HEK293T (cell line): ENCODE measurements at regions not wholly inside any gene's neighbourhood (a gene's known extent, or its start where the extent isn't known, plus 50 kb on each side); places are given as distances from the start of the nearest gene placed in this dataset.

Experiments used
- CTCF ChIA-PET: fragments of 350-600 bp; formaldehyde crosslinking; extraction: SDS; loops from one replicate; lab custom pipeline; 2021; ENCODE audit warnings: antibody characterized with exemption, inconsistent platforms; lab: Yijun Ruan, JAX
- POLR2A ChIA-PET: fragments of 350-600 bp; formaldehyde crosslinking; extraction: SDS; loops from one replicate; lab custom pipeline; 2020; ENCODE audit warnings: antibody characterized with exemption, inconsistent platforms; lab: Yijun Ruan, JAX
- DNase-seq: peaks from one replicate; pipeline ENCODE4 v3.0.0; 2012; ENCODE audit warnings: mixed read lengths; ENCODE audit errors: extremely low spot score
- ARNT ChIP-seq: fragments of 450-650 bp; IDR thresholded peaks from 2 replicates; pipeline ENCODE4 v1.6.1; 2017; ENCODE audit warnings: mild to moderate bottlenecking
- BHLHE40 ChIP-seq: fragments of 450-650 bp; IDR thresholded peaks from 2 replicates; pipeline ENCODE4 v1.6.1; 2016; ENCODE audit warnings: mild to moderate bottlenecking, moderate library complexity, borderline replicate concordance
- CTBP1 ChIP-seq: fragments of 450-650 bp; IDR thresholded peaks from 2 replicates; pipeline ENCODE4 v1.6.1; 2016; ENCODE audit warnings: borderline replicate concordance
- ELF4 ChIP-seq: fragments of 450-650 bp; IDR thresholded peaks from 2 replicates; pipeline ENCODE4 v1.6.1; 2017; ENCODE audit warnings: antibody characterized with exemption
- FOXA1 ChIP-seq: fragments of 450-650 bp; IDR thresholded peaks from 2 replicates; pipeline ENCODE4 v1.6.1; 2016; ENCODE audit warnings: mild to moderate bottlenecking
- FOXK2 ChIP-seq: fragments of 450-650 bp; IDR thresholded peaks from 2 replicates; pipeline ENCODE4 v1.6.1; 2016; ENCODE audit warnings: mild to moderate bottlenecking
- FOXM1 ChIP-seq: fragments of 450-650 bp; IDR thresholded peaks from 2 replicates; pipeline ENCODE4 v1.6.1; 2017; ENCODE audit warnings: mild to moderate bottlenecking, borderline replicate concordance
- HDGF ChIP-seq: fragments of 450-650 bp; IDR thresholded peaks from 2 replicates; pipeline ENCODE4 v1.6.1; 2017; ENCODE audit warnings: antibody characterized with exemption, borderline replicate concordance
- L3MBTL2 ChIP-seq: fragments of 450-650 bp; conservative IDR thresholded peaks from 2 replicates; pipeline ENCODE4 v1.6.1; 2016; ENCODE audit warnings: mild to moderate bottlenecking
- LEF1 ChIP-seq: fragments of 450-650 bp; IDR thresholded peaks from 2 replicates; pipeline ENCODE4 v1.6.1; 2017; ENCODE audit warnings: mild to moderate bottlenecking, borderline replicate concordance
- NFRKB ChIP-seq: fragments of 450-650 bp; IDR thresholded peaks from 2 replicates; pipeline ENCODE4 v1.6.1; 2016; ENCODE audit warnings: mild to moderate bottlenecking, moderate library complexity
- PKNOX1 ChIP-seq: fragments of 450-650 bp; IDR thresholded peaks from 2 replicates; pipeline ENCODE4 v1.6.1; 2016
- SP1 ChIP-seq: fragments of 450-650 bp; IDR thresholded peaks from 2 replicates; pipeline ENCODE4 v1.6.1; 2017
- SUZ12 ChIP-seq: fragments of 450-650 bp; IDR thresholded peaks from 2 replicates; pipeline ENCODE4 v1.6.1; 2016; ENCODE audit warnings: mild to moderate bottlenecking
- TARDBP ChIP-seq: fragments of 450-650 bp; IDR thresholded peaks from 2 replicates; pipeline ENCODE4 v1.6.1; 2016
- ZNF384 ChIP-seq: fragments of 450-650 bp; IDR thresholded peaks from 2 replicates; pipeline ENCODE4 v1.6.1; 2016

GRCh38 chr20:39785252-39785917 is 823.2 kb downstream of the DHX35 start:
- no peak for DNase-seq
- POLR2A ChIA-PET: no interaction called here
- CTCF ChIA-PET: no interaction called here
- TF ChIP-seq LEF1 (no peak), FOXA1 (no peak), FOXK2 (no peak), SUZ12 (no peak), ZNF384 (no peak), NFRKB (no peak), CTBP1 (no peak)

DNA sequence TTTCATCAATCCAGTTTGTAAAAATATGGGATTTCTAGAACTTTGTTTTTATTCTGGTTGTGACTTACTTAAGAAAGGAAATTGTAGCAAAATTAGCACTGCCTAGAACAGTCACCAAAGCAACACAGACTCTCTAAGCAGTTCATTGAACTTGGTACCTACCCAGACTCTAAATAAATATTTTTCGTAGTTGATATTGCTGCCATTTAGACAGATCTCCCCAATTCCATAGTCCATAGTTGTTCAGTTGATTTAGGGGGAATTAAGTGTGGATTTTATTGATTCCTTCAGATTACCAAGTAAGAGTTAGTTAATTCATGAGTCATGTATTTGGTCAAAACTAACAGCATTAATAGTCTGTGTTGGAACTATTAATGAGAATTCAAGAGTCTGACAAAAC is 822.5 kb downstream of the DHX35 start:
- ChIA-PET POLR2A (no interaction called here), CTCF (no interaction called here)
- TF ChIP-seq FOXM1 (no peak), LEF1 (no peak), HDGF (no peak), ZNF384 (no peak), ELF4 (no peak), BHLHE40 (no peak)
- no peak for DNase-seq

GRCh38 chr20:39778847-39779604 is 816.9 kb downstream of the DHX35 start:
- ChIA-PET CTCF (no interaction called here), POLR2A (no interaction called here)
- TF ChIP-seq PKNOX1 (no peak), HDGF (no peak), TARDBP (no peak), L3MBTL2 (no peak), BHLHE40 (no peak), NFRKB (no peak), LEF1 (no peak), ARNT (no peak), ZNF384 (no peak), FOXA1 (no peak), SP1 (no peak), FOXM1 (no peak)
- DNase-seq: no peak

DNA sequence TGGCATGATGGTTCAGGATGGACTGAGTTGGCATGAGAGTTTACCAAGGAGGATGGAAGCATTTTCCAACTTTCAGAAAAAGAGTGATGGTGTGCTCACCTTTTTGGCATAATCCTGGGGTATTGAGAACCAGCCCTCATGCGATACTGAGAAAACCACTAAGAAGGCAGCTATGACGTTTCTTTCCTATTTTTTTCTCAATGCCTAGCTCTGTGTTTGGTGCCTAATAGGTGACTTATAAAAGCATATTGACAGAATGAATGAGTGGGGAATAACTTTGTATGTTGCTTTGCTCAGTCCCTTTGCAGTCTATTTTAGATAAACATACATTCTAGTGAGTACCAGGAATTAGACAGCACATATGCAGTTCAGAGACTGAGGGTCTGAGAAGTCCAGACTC is 816.3 kb downstream of the DHX35 start:
- ChIA-PET CTCF (no interaction called here), POLR2A (no interaction called here)
- TF ChIP-seq NFRKB: no peak
- TF ChIP-seq LEF1: no peak
- TF ChIP-seq ELF4: no peak
- TF ChIP-seq ZNF384: no peak
- TF ChIP-seq FOXK2: no peak
- TF ChIP-seq SUZ12: no peak
- no peak for TF ChIP-seq SP1
- no peak for TF ChIP-seq HDGF
- no peak for TF ChIP-seq L3MBTL2
- TF ChIP-seq CTBP1: no peak
- no peak for TF ChIP-seq FOXM1
- TF ChIP-seq BHLHE40: no peak
- no peak for TF ChIP-seq ARNT
- TF ChIP-seq TARDBP: no peak
- no peak for TF ChIP-seq FOXA1
- TF ChIP-seq PKNOX1: no peak
- no peak for DNase-seq

DNA sequence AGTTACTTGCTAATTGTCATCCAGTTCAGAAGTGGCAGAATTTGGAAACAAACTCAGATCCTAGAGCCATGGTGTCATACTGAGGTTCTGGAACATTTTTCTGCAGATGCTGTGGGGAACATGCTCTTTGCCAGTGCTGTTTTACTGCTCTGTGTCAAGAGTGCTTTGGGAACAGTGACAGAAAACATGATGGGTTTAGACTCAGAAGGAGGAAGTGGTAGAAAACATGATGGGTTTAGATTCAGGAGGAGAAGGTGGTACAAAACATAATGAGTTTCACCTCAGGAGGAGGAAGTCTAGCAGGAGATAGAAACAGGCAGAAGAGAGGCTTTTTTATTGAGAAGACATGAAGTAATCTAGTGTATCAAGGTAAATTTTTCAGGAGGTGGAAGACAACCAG is 815.5 kb downstream of the DHX35 start:
- ChIA-PET CTCF (no interaction called here), POLR2A (no interaction called here)
- no peak for DNase-seq

DNA sequence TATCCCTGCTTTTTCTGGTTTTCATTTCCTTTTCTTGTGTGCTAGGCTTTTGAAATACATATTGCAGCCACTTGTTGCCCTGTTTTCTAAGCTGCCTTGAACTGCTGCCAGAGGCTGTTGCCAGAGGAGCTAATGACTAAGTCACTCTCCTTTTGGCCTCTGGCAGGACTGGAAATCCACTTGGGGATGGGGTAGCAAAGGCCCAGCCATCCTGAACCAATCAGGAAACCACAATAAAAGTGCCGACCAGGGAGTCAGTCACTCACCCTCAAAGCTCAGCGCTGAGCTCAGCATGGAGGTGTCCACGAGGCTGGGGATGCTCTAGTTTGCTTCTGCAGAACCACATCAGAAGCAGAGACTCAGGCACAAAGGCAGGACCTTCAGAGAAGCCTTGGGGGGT is 813.0 kb downstream of the DHX35 start:
- POLR2A ChIA-PET: no interaction called here
- no peak for DNase-seq
- TF ChIP-seq FOXK2 (no peak), ARNT (no peak), FOXA1 (no peak), SUZ12 (no peak), ELF4 (no peak), BHLHE40 (no peak), SP1 (no peak), HDGF (no peak), ZNF384 (no peak), NFRKB (no peak)
- CTCF ChIA-PET: no interaction called here

More for the DNA sequence above, 815.5 kb downstream of the DHX35 start:
- TF ChIP-seq NFRKB: no peak
- no peak for TF ChIP-seq SUZ12
- TF ChIP-seq TARDBP: no peak

DNA sequence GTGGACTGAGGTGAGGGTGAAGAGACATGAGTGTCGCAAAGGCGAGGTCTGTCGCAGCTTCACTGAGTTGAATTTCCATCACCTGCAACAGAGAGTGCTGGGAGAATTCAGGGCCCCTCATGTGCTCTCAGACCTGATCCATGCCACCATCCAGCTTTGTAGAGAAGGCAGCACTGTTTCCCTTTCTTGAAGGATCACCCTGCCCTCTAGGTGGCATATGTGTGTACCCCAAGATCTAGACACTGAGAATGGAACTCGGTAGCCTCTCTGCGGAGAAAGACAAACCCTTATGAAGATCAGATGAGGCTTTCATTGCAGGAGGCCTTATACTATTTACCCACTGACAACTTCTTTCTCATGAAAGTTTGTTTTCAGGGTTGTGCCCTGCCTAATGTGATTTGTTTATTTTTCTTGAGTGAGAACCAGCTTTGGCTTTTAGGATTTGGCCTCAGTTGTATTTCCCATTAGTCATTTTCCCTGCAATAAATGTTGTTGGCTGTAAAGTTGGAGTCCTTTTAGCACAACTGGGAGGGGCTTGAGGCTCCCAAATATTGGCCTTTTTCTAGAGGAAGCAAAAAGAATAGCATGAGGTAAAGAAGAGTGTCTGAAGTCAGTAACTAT is 811.3 kb downstream of the DHX35 start:
- ChIA-PET POLR2A (no interaction called here), CTCF (no interaction called here)
- TF ChIP-seq HDGF (no peak), PKNOX1 (no peak)
- no peak for DNase-seq
